H54 (cell line): ENCODE measurements at regions not wholly inside any gene's neighbourhood (a gene's known extent, or its start where the extent isn't known, plus 50 kb on each side); places are given as distances from the start of the nearest gene placed in this dataset.
A peak's percentile ranks its signal among the peaks of the same experiment; 100 is the strongest.

Source experiments
- DNase-seq: peaks from one replicate; pipeline ENCODE4 v3.0.0; 2011; ENCODE audit warnings: low spot score, mixed read lengths; ENCODE audit not compliant: insufficient read length
- FAIRE-seq: peaks from 3 replicates; lab custom pipeline; 2011; peaks lifted over from hg19 to GRCh38; lab: Jason Lieb, UNC
- POLR2A ChIP-seq: IDR thresholded peaks from 2 replicates; pipeline ENCODE4 v1.6.1; 2011; ENCODE audit warnings: low read depth, mild to moderate bottlenecking, low read length

GRCh38 chr7:10536561-10536960 lies 437.1 kb upstream of the PHF14 start:
- no peak for DNase-seq
- TF ChIP-seq POLR2A: no peak
- FAIRE-seq: no peak

DNA sequence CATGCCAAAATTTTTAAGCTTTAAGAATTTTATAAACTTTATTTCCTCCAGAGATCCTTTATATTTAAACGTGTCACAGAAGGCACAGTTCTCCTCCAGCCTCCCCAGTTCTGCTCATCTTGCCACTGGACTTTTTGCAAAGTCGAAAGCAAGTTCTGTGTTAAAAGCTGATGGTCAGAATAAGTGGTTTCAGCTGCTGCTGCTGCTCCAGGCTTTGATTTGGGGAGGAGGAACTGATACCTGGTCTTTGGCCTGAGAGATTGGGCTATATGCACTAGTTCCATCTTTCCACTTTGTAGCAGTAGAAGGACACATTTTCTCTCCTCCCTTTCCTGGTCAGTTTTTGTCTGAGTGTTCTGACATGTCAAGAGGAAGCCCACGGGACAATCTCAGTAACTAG lies 435.9 kb upstream of the PHF14 start:
- DNase-seq (no peak), FAIRE-seq (peak; percentile 11)
- TF ChIP-seq POLR2A: no peak

- FAIRE-seq (no peak), DNase-seq (no peak)
- TF ChIP-seq POLR2A: no peak
These were observed 416.3 kb upstream of the PHF14 start for GRCh38 chr7:10557375-10557774.

DNA sequence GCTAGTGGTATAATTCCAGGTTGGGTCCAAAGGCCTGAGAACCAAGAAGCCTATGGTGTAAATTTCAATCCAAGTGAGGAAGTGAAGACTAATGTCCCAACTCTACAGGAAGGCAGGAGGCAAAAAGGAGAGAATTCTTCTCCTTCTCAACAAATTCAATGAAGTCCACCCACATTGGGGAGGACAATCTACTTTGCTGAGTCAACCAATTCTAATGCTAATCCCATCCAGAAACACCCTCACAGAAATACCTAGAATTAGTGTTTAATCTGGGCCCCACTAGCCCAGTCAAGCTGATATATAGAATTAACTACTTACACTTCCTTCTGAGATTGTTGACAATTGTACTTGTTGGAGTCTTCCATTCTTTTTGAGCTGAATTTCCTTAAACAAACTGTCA lies 413.2 kb upstream of the PHF14 start:
- FAIRE-seq (no peak), DNase-seq (no peak)
- TF ChIP-seq POLR2A: no peak

- no peak for TF ChIP-seq POLR2A
- no peak for DNase-seq
- no peak for FAIRE-seq
These were observed 404.8 kb upstream of the PHF14 start for GRCh38 chr7:10568891-10569290.

- no peak for TF ChIP-seq POLR2A
- no peak for FAIRE-seq
- DNase-seq: no peak
These were observed 401.9 kb upstream of the PHF14 start for GRCh38 chr7:10571759-10572158.

GRCh38 chr7:10577866-10578374 lies 395.8 kb upstream of the PHF14 start:
- TF ChIP-seq POLR2A: no peak
- DNase-seq (no peak), FAIRE-seq (peak; percentile 27)

- DNase-seq: no peak
- FAIRE-seq: no peak
- no peak for TF ChIP-seq POLR2A
These were observed 394.1 kb upstream of the PHF14 start for GRCh38 chr7:10579561-10579960.

DNA sequence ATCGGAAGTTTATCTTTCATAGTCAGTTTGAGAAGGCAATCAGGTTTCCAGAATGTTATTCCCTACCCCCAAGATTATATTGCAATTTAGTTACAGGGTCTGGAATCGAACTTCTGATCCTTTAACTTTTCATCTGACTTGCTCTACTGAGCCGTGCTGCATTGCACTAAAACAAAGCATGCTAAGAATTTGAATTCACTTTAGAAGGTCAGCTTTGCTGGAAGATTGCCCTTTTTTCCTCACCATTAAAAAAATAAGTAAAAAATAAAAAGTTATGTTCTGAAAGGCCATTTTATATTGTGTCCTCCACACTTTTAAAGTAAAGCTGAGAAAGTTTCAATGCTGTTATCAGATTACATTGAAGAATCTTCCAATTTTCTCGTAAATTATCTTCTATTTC lies 388.8 kb upstream of the PHF14 start:
- no peak for TF ChIP-seq POLR2A
- DNase-seq: no peak
- FAIRE-seq: no peak

DNA sequence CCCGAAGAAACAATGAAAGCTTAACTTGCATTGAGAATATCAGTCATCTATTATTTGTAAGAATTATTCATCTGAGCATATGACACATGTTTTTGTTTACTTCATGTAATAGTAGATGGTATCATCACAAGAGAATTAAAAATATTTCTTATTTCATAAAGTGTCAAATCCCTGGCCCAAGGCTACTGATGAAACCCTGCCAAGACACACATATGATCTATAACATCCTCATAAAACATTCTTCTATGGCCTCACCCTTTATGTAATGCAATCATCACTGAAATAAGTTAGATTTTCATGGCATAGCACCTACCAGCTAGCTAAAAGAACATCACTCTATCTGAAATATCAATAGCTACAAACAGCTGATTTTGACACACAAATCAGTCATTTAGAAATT lies 385.6 kb upstream of the PHF14 start:
- no peak for TF ChIP-seq POLR2A
- FAIRE-seq (peak; percentile 74), DNase-seq (no peak)

- DNase-seq (no peak), FAIRE-seq (no peak)
- TF ChIP-seq POLR2A: no peak
These were observed 381.1 kb upstream of the PHF14 start for GRCh38 chr7:10592604-10593003.

DNA sequence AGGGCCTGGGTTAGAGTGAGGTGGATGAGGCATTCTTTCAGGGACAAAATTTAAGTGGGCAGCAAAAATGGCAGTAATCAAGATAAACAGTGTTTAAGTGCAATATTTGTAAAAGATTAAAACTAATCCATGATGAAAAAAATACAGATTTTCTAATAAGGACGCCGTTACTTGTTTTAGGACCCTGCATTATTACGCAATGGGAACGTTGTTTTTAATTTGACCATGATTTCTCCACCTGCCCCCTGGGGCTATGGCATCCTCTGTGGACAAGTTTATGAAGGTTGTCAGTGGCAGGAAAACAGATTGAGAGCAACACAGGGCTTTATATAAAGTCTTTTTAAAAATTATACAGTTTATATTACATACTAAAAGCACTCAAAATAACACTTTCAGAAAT lies 380.6 kb upstream of the PHF14 start:
- FAIRE-seq (no peak), DNase-seq (no peak)
- TF ChIP-seq POLR2A: no peak

DNA sequence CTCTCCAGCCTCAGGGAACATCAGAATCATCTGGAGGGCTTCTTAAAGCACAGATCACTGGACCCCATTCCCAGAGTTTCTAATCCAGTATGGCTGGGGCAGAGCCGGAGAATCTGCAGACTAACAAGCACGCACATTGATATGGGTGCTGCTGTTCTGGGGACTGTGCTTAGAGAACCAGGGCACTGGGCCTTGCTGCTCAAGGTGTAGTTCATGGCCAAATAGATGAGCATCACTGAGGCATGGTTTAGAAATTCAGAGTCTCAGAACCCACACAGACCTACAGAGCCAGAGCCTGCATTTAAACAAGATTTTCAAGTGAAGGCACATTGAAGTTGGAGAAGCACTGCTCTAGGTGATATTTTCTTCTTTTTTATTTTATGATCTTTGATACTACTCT lies 376.8 kb upstream of the PHF14 start:
- no peak for FAIRE-seq
- no peak for TF ChIP-seq POLR2A
- no peak for DNase-seq

DNA sequence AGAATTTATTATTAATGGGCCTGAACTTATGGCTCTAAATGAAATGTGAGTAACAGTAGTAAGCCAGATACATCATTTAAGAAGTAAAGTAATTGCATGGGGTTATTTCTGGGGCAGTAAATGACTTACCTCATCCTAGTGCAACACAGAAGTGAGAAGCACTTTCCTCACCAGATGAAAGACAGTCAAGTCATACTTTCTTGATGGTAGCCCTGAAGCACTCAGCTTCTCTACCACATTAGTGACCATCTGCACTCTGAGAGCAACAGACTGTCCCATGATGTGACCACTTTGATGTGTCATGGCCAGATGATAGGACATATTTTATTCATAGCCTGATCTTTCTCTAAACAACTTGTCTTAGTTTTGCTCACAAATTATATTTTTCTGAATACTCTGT lies 369.5 kb upstream of the PHF14 start:
- no peak for TF ChIP-seq POLR2A
- DNase-seq: no peak
- FAIRE-seq: peak; percentile 15

GRCh38 chr7:10612950-10613349 lies 360.7 kb upstream of the PHF14 start:
- TF ChIP-seq POLR2A: no peak
- FAIRE-seq (no peak), DNase-seq (no peak)

DNA sequence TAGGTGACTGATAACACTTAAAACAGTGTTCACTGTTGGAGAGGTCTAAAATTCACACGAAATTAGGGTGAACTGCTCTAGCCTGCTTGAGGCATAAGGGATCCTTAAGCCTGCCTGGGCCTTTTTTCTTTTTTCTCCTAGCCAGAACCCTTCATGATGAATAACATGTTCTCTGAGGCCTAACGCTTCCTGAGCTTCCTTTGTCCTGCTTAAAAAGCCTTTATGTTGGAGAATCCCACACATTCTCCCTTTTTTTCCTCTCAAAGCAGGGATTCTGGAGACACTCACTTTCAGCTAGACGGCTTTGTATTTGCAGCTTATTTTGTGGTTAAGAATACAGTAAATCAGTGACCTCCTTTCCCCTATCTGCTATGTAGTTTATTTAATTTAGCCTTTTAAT lies 354.7 kb upstream of the PHF14 start:
- no peak for TF ChIP-seq POLR2A
- peak; percentile 48 for FAIRE-seq
- DNase-seq: no peak
